IMR-90 (cell line): ENCODE measurements at regions not wholly inside any gene's neighbourhood (a gene's known extent, or its start where the extent isn't known, plus 50 kb on each side); places are given as distances from the start of the nearest gene placed in this dataset.
A peak's percentile ranks its signal among the peaks of the same experiment; 100 is the strongest.

ENCODE experiments used
- ATAC-seq: fragments of 200-7000 bp; cut with Tn5 transposase; 2 replicates; pipeline ENCODE4 v1.9.1; 2020; ENCODE audit warnings: low read depth, mild to moderate bottlenecking, moderate library complexity
- BruUV-seq: library from RNA; stranded (reverse); fragments of 400-500 nt; replicated peaks from 2 replicates; lab custom pipeline; 2021; lab: Mats Ljungman, UMichigan
- CTCF ChIA-PET: fragments of 300-600 bp; formaldehyde crosslinking; extraction: SDS; loops from one replicate; lab custom pipeline; 2021; ENCODE audit warnings: antibody characterized with exemption; lab: Yijun Ruan, JAX
- POLR2A ChIA-PET: fragments of 300-600 bp; sonication (Branson Sonifier 250); formaldehyde crosslinking; loops from one replicate; lab custom pipeline; 2022; ENCODE audit warnings: antibody characterized with exemption; ENCODE audit not compliant: unreplicated experiment; lab: Charles Lee
- DNase-seq: peaks from one replicate; pipeline ENCODE4 v3.0.0; 2013
- H2AFZ ChIP-seq: replicated peaks from 2 replicates; pipeline ENCODE3; 2013; ENCODE audit warnings: low read length, mild to moderate bottlenecking; ENCODE audit not compliant: poor library complexity
- H2AK5ac ChIP-seq: 2 replicates; pipeline ENCODE4 v1.6.1; 2013; ENCODE audit warnings: low read depth, low read length, inconsistent platforms
- H2AK9ac ChIP-seq: replicated peaks from 2 replicates; pipeline ENCODE3; 2013; ENCODE audit warnings: mild to moderate bottlenecking, low read depth, low read length, moderate library complexity; ENCODE audit not compliant: poor library complexity
- H2BK120ac ChIP-seq: 2 replicates; pipeline ENCODE4 v1.6.1; 2013; ENCODE audit warnings: low read depth, low read length, inconsistent platforms
- H2BK15ac ChIP-seq: 3 replicates; pipeline ENCODE4 v1.6.1; 2013; ENCODE audit warnings: low read depth, low read length, inconsistent platforms
- H2BK20ac ChIP-seq: 2 replicates; pipeline ENCODE4 v1.6.1; 2013; ENCODE audit warnings: low read depth, mild to moderate bottlenecking, inconsistent platforms, low read length, moderate library complexity
- H2BK5ac ChIP-seq: 2 replicates; pipeline ENCODE4 v1.6.1; 2013; ENCODE audit warnings: mild to moderate bottlenecking, low read depth, low read length, inconsistent platforms; ENCODE audit not compliant: poor library complexity, severe bottlenecking
- H3K14ac ChIP-seq: replicated peaks from 2 replicates; pipeline ENCODE4 v1.6.1; 2013; ENCODE audit warnings: low read depth, low read length, inconsistent platforms
- H3K18ac ChIP-seq: 2 replicates; pipeline ENCODE4 v1.6.1; 2013; ENCODE audit warnings: low read depth, low read length, control low read depth
- H3K23ac ChIP-seq: 2 replicates; pipeline ENCODE4 v1.6.1; 2013; ENCODE audit warnings: low read depth, low read length, inconsistent platforms
- H3K27ac ChIP-seq: 2 replicates; pipeline ENCODE4 v1.5.1; 2013; ENCODE audit warnings: mild to moderate bottlenecking, control low read depth, low read length; ENCODE audit not compliant: insufficient read depth
- H3K27me3 ChIP-seq: 2 replicates; pipeline ENCODE4 v1.6.1; 2013; ENCODE audit warnings: low read length; ENCODE audit not compliant: control insufficient read depth, insufficient read depth
- H3K36me3 ChIP-seq: 2 replicates; pipeline ENCODE4 v1.6.1; 2013; ENCODE audit warnings: low read length, mixed read lengths; ENCODE audit not compliant: control insufficient read depth, insufficient read depth
- H3K4ac ChIP-seq: 2 replicates; pipeline ENCODE4 v1.6.1; 2013; ENCODE audit warnings: low read depth, low read length, inconsistent platforms
- H3K4me1 ChIP-seq: 2 replicates; pipeline ENCODE4 v1.6.1; 2013; ENCODE audit warnings: low read length, mixed read lengths; ENCODE audit not compliant: control insufficient read depth, insufficient read depth
- H3K4me2 ChIP-seq: 2 replicates; pipeline ENCODE4 v1.6.1; 2013; ENCODE audit warnings: low read depth, mild to moderate bottlenecking, control low read depth, low read length, moderate library complexity
- H3K4me3 ChIP-seq: 2 replicates; pipeline ENCODE4 v1.5.1; 2013; ENCODE audit warnings: low read depth, mild to moderate bottlenecking, control low read depth, low read length, moderate library complexity; ENCODE audit not compliant: insufficient read depth
- H3K56ac ChIP-seq: 2 replicates; pipeline ENCODE4 v1.6.1; 2013; ENCODE audit warnings: low read length, inconsistent platforms; ENCODE audit not compliant: insufficient read depth; ENCODE audit errors: extremely low read depth
- H3K79me1 ChIP-seq, 2 experiments: 2 replicates each; pipeline ENCODE4 v1.6.1; 2013; ENCODE audit warnings: low read length in 2 of 2, inconsistent platforms in 1 of 2, low read depth in 1 of 2
- H3K9ac ChIP-seq: 2 replicates; pipeline ENCODE4 v1.6.1; 2013; ENCODE audit warnings: low read depth, low read length, control low read depth
- H3K9me1 ChIP-seq: 2 replicates; pipeline ENCODE4 v1.6.1; 2013; ENCODE audit warnings: low read length, inconsistent platforms; ENCODE audit not compliant: insufficient read depth
- H3K9me3 ChIP-seq: 2 replicates; pipeline ENCODE4 v1.6.1; 2013; ENCODE audit warnings: low read length; ENCODE audit not compliant: control insufficient read depth, insufficient read depth
- H4K20me1 ChIP-seq: 2 replicates; pipeline ENCODE4 v1.6.1; 2013; ENCODE audit warnings: low read length, inconsistent platforms; ENCODE audit not compliant: insufficient read depth
- H4K5ac ChIP-seq: 2 replicates; pipeline ENCODE4 v1.6.1; 2013; ENCODE audit warnings: mild to moderate bottlenecking, low read depth, low read length, control low read depth
- H4K8ac ChIP-seq, 2 experiments: 2 replicates each; pipeline ENCODE4 v1.6.1; 2013; ENCODE audit warnings: low read depth in 2 of 2, low read length in 2 of 2, control low read depth in 1 of 2, inconsistent platforms in 1 of 2
- H4K91ac ChIP-seq: 2 replicates; pipeline ENCODE4 v1.6.1; 2013; ENCODE audit warnings: low read depth, low read length, inconsistent platforms; ENCODE audit not compliant: insufficient read depth
- BHLHE40 ChIP-seq: fragments of 150-350 bp; IDR thresholded peaks from 2 replicates; pipeline ENCODE4 v1.6.1; 2016; ENCODE audit warnings: mild to moderate bottlenecking, low read depth, low read length
- CEBPB ChIP-seq: IDR thresholded peaks from 2 replicates; pipeline ENCODE4 v1.6.1; 2012; ENCODE audit warnings: low read depth, low read length, improper control_type of control experiment
- CHD1 ChIP-seq: IDR thresholded peaks from 2 replicates; pipeline ENCODE4 v1.6.1; 2012; ENCODE audit warnings: low read depth, low read length, improper control_type of control experiment
- ELK1 ChIP-seq: fragments of 150-350 bp; IDR thresholded peaks from 2 replicates; pipeline ENCODE4 v1.6.1; 2016; ENCODE audit warnings: low read depth, mild to moderate bottlenecking, low read length, moderate library complexity, borderline replicate concordance
- FOS ChIP-seq: fragments of 150-350 bp; IDR thresholded peaks from 2 replicates; pipeline ENCODE4 v1.6.1; 2016; ENCODE audit warnings: low read depth, low read length
- MAFK ChIP-seq: IDR thresholded peaks from 2 replicates; pipeline ENCODE4 v1.6.1; 2012; ENCODE audit warnings: low read depth, low read length, improper control_type of control experiment
- MAZ ChIP-seq: IDR thresholded peaks from 2 replicates; pipeline ENCODE4 v1.6.1; 2012; ENCODE audit warnings: low read depth, mild to moderate bottlenecking, low read length, improper control_type of control experiment, moderate library complexity, borderline replicate concordance
- MXI1 ChIP-seq: IDR thresholded peaks from 2 replicates; pipeline ENCODE4 v1.6.1; 2012; ENCODE audit warnings: low read depth, mild to moderate bottlenecking, low read length, moderate library complexity, borderline replicate concordance
- NFE2L2 ChIP-seq: fragments of 150-350 bp; IDR thresholded peaks from 2 replicates; pipeline ENCODE4 v1.6.1; 2016; ENCODE audit warnings: low read depth, mild to moderate bottlenecking, low read length
- POLR2A ChIP-seq: IDR thresholded peaks from 2 replicates; pipeline ENCODE4 v1.6.1; 2012; ENCODE audit warnings: mild to moderate bottlenecking, low read depth, low read length
- RAD21 ChIP-seq: IDR thresholded peaks from 2 replicates; pipeline ENCODE4 v1.6.1; 2012; ENCODE audit warnings: low read length, improper control_type of control experiment
- RCOR1 ChIP-seq: IDR thresholded peaks from 2 replicates; pipeline ENCODE4 v1.6.1; 2012; ENCODE audit warnings: mild to moderate bottlenecking, low read length, improper control_type of control experiment; ENCODE audit not compliant: insufficient replicate concordance
- RFX5 ChIP-seq: IDR thresholded peaks from 2 replicates; pipeline ENCODE4 v1.8.0; 2012; ENCODE audit warnings: low read depth, mild to moderate bottlenecking, low read length, moderate library complexity
- SMC3 ChIP-seq: fragments of 150-350 bp; IDR thresholded peaks from 2 replicates; pipeline ENCODE4 v1.6.1; 2016; ENCODE audit warnings: low read depth, mild to moderate bottlenecking, antibody characterized with exemption, low read length, moderate library complexity
- WGBS, 2 experiments: methylation state at CpG; one replicate each; pipeline versions ENCODE4 v1.1.5 to v1.1.7; 2013; ENCODE audit warnings: missing lambda C conversion rate in 2 of 2; ENCODE audit not compliant: insufficient read length in 1 of 2; ENCODE audit errors: extremely low coverage in 2 of 2; 5-methylcytosine and 5-hydroxymethylcytosine counted together
- dilution Hi-C: fragments of 300-500 bp; cut with HindIII; formaldehyde crosslinking; loops from one replicate; pipeline ENCODE4 v1.14.3; 2018; ENCODE audit warnings: low sequenced_read_pairs; ENCODE audit not compliant: unreplicated experiment
- in situ Hi-C: fragments of 300-500 bp; cut with MboI; formaldehyde crosslinking; loops from 3 replicates; pipeline ENCODE4 v1.14.3; 2019; ENCODE audit warnings: low sequenced_read_pairs, inconsistent platforms, mixed read lengths
- intact Hi-C: fragments of 100-400 bp; cut with micrococcal nuclease; formaldehyde crosslinking; loops from 2 replicates; pipeline ENCODE4 v1.10.0; 2022
- TF ChIP-seq, protein P1 (sequence below): conservative IDR thresholded peaks from 2 replicates; pipeline ENCODE4 v1.5.1; 2012; ENCODE audit warnings: mild to moderate bottlenecking, low read depth, low read length, improper control_type of control experiment
- TF ChIP-seq, protein P2 (sequence below): fragments of 150-350 bp; IDR thresholded peaks from 2 replicates; pipeline ENCODE4 v1.6.1; 2017; ENCODE audit warnings: mild to moderate bottlenecking, antibody characterized with exemption, low read length, low read depth

DNA sequence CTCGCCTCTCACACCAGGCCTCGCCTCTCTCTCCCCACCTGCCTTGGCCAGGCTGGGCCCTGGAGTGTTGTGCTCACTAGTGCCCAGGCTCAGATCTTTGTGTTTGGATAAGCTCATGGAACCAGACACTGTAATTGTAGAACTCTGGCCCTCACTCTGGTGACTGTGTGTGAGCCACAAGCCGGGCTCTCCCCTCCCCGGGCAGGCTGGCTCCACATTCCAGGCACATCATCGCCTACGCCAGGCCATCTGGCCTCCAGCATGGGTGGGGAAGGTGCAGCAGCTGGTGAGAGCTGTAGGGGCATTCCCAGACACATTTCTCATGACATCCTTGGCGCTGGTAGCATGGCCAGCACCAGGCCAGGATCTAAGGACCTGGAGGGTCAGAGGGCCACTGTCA is 202.3 kb downstream of the RAB11FIP4 start:
- peak overlapping the region; percentile 77 for H3K14ac ChIP-seq
- TF ChIP-seq MAZ (peak; percentile 73; the same call in 1 of the 2 replicates), CHD1 (no peak), ELK1 (no peak), BHLHE40 (peak; percentile 54), POLR2A (no peak), CEBPB (no peak), SMC3 (0 out of 2 replicates have a peak, but pooled peaks have one; percentile 21), MXI1 (peak; percentile 63; the same call in 1 of the 2 replicates), NFE2L2 (no peak), RFX5 (no peak), RCOR1 (peak; percentile 94), FOS (peak; percentile 56; the same call in 1 of the 2 replicates), RAD21 (peak; percentile 25; the same call in 1 of the 2 replicates), MAFK (no peak)
- TF ChIP-seq, protein P1, sequence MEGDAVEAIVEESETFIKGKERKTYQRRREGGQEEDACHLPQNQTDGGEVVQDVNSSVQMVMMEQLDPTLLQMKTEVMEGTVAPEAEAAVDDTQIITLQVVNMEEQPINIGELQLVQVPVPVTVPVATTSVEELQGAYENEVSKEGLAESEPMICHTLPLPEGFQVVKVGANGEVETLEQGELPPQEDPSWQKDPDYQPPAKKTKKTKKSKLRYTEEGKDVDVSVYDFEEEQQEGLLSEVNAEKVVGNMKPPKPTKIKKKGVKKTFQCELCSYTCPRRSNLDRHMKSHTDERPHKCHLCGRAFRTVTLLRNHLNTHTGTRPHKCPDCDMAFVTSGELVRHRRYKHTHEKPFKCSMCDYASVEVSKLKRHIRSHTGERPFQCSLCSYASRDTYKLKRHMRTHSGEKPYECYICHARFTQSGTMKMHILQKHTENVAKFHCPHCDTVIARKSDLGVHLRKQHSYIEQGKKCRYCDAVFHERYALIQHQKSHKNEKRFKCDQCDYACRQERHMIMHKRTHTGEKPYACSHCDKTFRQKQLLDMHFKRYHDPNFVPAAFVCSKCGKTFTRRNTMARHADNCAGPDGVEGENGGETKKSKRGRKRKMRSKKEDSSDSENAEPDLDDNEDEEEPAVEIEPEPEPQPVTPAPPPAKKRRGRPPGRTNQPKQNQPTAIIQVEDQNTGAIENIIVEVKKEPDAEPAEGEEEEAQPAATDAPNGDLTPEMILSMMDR, result no peak
- TF ChIP-seq, protein P2, sequence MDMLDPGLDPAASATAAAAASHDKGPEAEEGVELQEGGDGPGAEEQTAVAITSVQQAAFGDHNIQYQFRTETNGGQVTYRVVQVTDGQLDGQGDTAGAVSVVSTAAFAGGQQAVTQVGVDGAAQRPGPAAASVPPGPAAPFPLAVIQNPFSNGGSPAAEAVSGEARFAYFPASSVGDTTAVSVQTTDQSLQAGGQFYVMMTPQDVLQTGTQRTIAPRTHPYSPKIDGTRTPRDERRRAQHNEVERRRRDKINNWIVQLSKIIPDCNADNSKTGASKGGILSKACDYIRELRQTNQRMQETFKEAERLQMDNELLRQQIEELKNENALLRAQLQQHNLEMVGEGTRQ, result no peak
- no peaks in the 10 kb centered on the region for H4K20me1 ChIP-seq
- H3K36me3 ChIP-seq, result no peaks in the 10 kb centered on the region; the same call in 1 of the 2 replicates
- H3K9ac ChIP-seq, result no peak overlapping the region
- peak overlapping the region; percentile 80 for H2BK120ac ChIP-seq
- peaks cover 40% of the 10 kb centered on the region for H3K9me1 ChIP-seq
- H3K56ac ChIP-seq, result no peak overlapping the region
- peak overlapping the region; percentile 61; the same call in 1 of the 2 replicates for H2BK20ac ChIP-seq
- H2AK9ac ChIP-seq, result peak overlapping the region; percentile 90
- H3K4me1 ChIP-seq, result peaks cover 33% of the 10 kb centered on the region
- H3K27ac ChIP-seq, result peak overlapping the region; percentile 62
- intact Hi-C loops (no loop called here), dilution Hi-C loops (no loop called here), in situ Hi-C loops (no loop called here)
- peak overlapping the region; percentile 67; the same call in 1 of the 2 replicates for H3K18ac ChIP-seq
- no peak overlapping the region for H3K4me2 ChIP-seq
- DNase-seq (peak; percentile 89), ATAC-seq (peak; percentile 24)
- H3K4ac ChIP-seq, result peak overlapping the region; percentile 90
- 78% methylated on average over 1 of the region's 7 CpGs; no CpG with 5 or more reads in 1 of the 2 experiments for WGBS, 2 experiments
- peak overlapping the region; percentile 48; the same call in 1 of the 2 replicates for H4K5ac ChIP-seq
- H3K79me1 ChIP-seq, result peaks cover 0 to 38% of the 10 kb centered on the region in 2 experiments; a peak in 2 of 4 replicates
- H3K9me3 ChIP-seq, result no peaks in the 10 kb centered on the region
- no peak overlapping the region for H3K4me3 ChIP-seq
- peak overlapping the region; percentile 96 for H2BK5ac ChIP-seq
- H4K8ac ChIP-seq, result peak overlapping the region; percentile 47 to 76; a peak in 3 of 4 replicates
- H4K91ac ChIP-seq, result peak overlapping the region; percentile 82
- peak overlapping the region; percentile 71; the same call in 1 of the 2 replicates for H3K23ac ChIP-seq
- POLR2A ChIA-PET, result no interaction called here
- H3K27me3 ChIP-seq, result no peaks in the 10 kb centered on the region
- no TSS peak for BruUV-seq
- H2AFZ ChIP-seq, result peak overlapping the region; percentile 62
- peak overlapping the region; percentile 99; the same call in 2 of the 3 replicates for H2BK15ac ChIP-seq
- H2AK5ac ChIP-seq, result peak overlapping the region; percentile 99
- CTCF ChIA-PET, result interaction anchor here (0.6 to 0.7 kb wide), 2 partner anchors 145 to 240 kb away, joined by 3 read pairs; no protein-coding TSS in a partner anchor
